ENCODE measurements at regions not wholly inside any gene's neighbourhood (a gene's known extent, or its start where the extent isn't known, plus 50 kb on each side); places are given as distances from the start of the nearest gene placed in this dataset.

GRCh38 chr13:58119804-58120203 is 488.3 kb downstream of the PCDH17 start:
- DNase-seq (ENCODE audit: low spot score): no peak
- TF ChIP-seq CTCF (IDR thresholded peaks at IDR 0.05): no peak
- Histone ChIP-seq H3K27ac (no peak overlapping the region), H3K4me1 (ENCODE audit: control insufficient read depth in 1 of 2, low read depth in 2 of 2) (no peaks in the 10 kb centered on the region), H3K9me3 (no peaks in the 10 kb centered on the region), H3K4me3 (no peak overlapping the region), H3K36me3 (no peaks in the 10 kb centered on the region), H3K27me3 (replicated peaks; ENCODE audit: insufficient read depth) (no peaks in the 10 kb centered on the region)
- no peak for ATAC-seq (ENCODE audit: insufficient number of reproducible peaks, low FRiP score, low read depth)

- DNase-seq (ENCODE audit: low spot score) (no peak), ATAC-seq (ENCODE audit: insufficient number of reproducible peaks, low FRiP score, low read depth) (no peak)
- no peak for TF ChIP-seq CTCF (IDR thresholded peaks at IDR 0.05)
Measured at GRCh38 chr13:58126496-58126895, 495.0 kb downstream of the PCDH17 start.

GRCh38 chr13:58134012-58134411 is 502.5 kb downstream of the PCDH17 start:
- Histone ChIP-seq H3K27me3 (replicated peaks; ENCODE audit: insufficient read depth) (no peaks in the 10 kb centered on the region), H3K27ac (no peak overlapping the region), H3K9me3 (no peaks in the 10 kb centered on the region), H3K4me1 (ENCODE audit: control insufficient read depth in 1 of 2, low read depth in 2 of 2) (no peaks in the 10 kb centered on the region), H3K4me3 (no peak overlapping the region), H3K36me3 (no peaks in the 10 kb centered on the region)
- no peak for TF ChIP-seq CTCF (IDR thresholded peaks at IDR 0.05)
- no peak for DNase-seq (ENCODE audit: low spot score)
- ATAC-seq (ENCODE audit: insufficient number of reproducible peaks, low FRiP score, low read depth): no peak

More at GRCh38 chr13:58126496-58126895, 495.0 kb downstream of the PCDH17 start:
- no peaks in the 10 kb centered on the region for H3K36me3 ChIP-seq
- H3K27me3 ChIP-seq (replicated peaks; ENCODE audit: insufficient read depth): no peaks in the 10 kb centered on the region
- no peak overlapping the region for H3K4me3 ChIP-seq
- H3K9me3 ChIP-seq: no peaks in the 10 kb centered on the region
- H3K27ac ChIP-seq: no peak overlapping the region
- no peaks in the 10 kb centered on the region for H3K4me1 ChIP-seq (ENCODE audit: control insufficient read depth in 1 of 2, low read depth in 2 of 2)

- Histone ChIP-seq H3K36me3 (no peaks in the 10 kb centered on the region), H3K27me3 (replicated peaks; ENCODE audit: insufficient read depth) (no peaks in the 10 kb centered on the region), H3K4me3 (no peak overlapping the region), H3K4me1 (ENCODE audit: control insufficient read depth in 1 of 2, low read depth in 2 of 2) (no peaks in the 10 kb centered on the region), H3K27ac (no peak overlapping the region), H3K9me3 (no peaks in the 10 kb centered on the region)
- ATAC-seq (ENCODE audit: insufficient number of reproducible peaks, low FRiP score, low read depth): no peak
- no peak for TF ChIP-seq CTCF (IDR thresholded peaks at IDR 0.05)
- DNase-seq (ENCODE audit: low spot score): no peak
Measured at GRCh38 chr13:58134525-58134924, 503.0 kb downstream of the PCDH17 start.

- TF ChIP-seq CTCF (IDR thresholded peaks at IDR 0.05): no peak
- ATAC-seq (ENCODE audit: insufficient number of reproducible peaks, low FRiP score, low read depth): no peak
Measured at GRCh38 chr13:58142952-58143351, 511.4 kb downstream of the PCDH17 start.

More at GRCh38 chr13:58142952-58143351, 511.4 kb downstream of the PCDH17 start:
- H3K9me3 ChIP-seq: no peaks in the 10 kb centered on the region
- H3K4me1 ChIP-seq (ENCODE audit: control insufficient read depth in 1 of 2, low read depth in 2 of 2): no peaks in the 10 kb centered on the region
- no peaks in the 10 kb centered on the region for H3K27me3 ChIP-seq (replicated peaks; ENCODE audit: insufficient read depth)
- no peak for DNase-seq (ENCODE audit: low spot score)
- no peak overlapping the region for H3K27ac ChIP-seq
- no peaks in the 10 kb centered on the region for H3K36me3 ChIP-seq
- no peak overlapping the region for H3K4me3 ChIP-seq

Measured in thoracic aorta (tissue), 2 donors.